HepG2 (cell line): ENCODE measurements at regions not wholly inside any gene's neighbourhood (a gene's known extent, or its start where the extent isn't known, plus 50 kb on each side); places are given as distances from the start of the nearest gene placed in this dataset.

Experiments used
- ATAC-seq: fragments of 200-7000 bp; cut with Tn5 transposase; 3 replicates; pipeline ENCODE4 v1.9.1; 2020; ENCODE audit warnings: mild to moderate bottlenecking, moderate library complexity
- BruUV-seq: library from RNA; stranded (reverse); fragments of 400-500 nt; replicated peaks from 2 replicates; lab custom pipeline; 2021; lab: Mats Ljungman, UMichigan
- CTCF ChIA-PET: fragments of 300-600 bp; formaldehyde crosslinking; extraction: SDS; loops from one replicate; lab custom pipeline; 2021; ENCODE audit warnings: low total read pairs, inconsistent platforms, low intra/inter-chr PET ratio; lab: Yijun Ruan, JAX
- POLR2A ChIA-PET: fragments of 350-600 bp; sonication (Branson Sonifier 250); formaldehyde crosslinking; loops from one replicate; lab custom pipeline; 2020; ENCODE audit warnings: antibody characterized with exemption, inconsistent platforms; lab: Yijun Ruan, JAX
- DNase-seq: peaks from one replicate; pipeline ENCODE4 v3.0.0-alpha.2; 2015; ENCODE audit warnings: low spot score
- FAIRE-seq: peaks from 3 replicates; lab custom pipeline; 2011; peaks lifted over from hg19 to GRCh38; lab: Jason Lieb, UNC
- H2AFZ ChIP-seq: one replicate; pipeline ENCODE4 v1.6.1; 2011; ENCODE audit warnings: low read length, inconsistent platforms
- H3K27ac ChIP-seq: fragments of 300-600 bp; 3 replicates; pipeline ENCODE4 v1.8.0; 2011; ENCODE audit warnings: mixed run types, mild to moderate bottlenecking, mixed read lengths, low read length, inconsistent platforms; ENCODE audit not compliant: insufficient read depth; ENCODE audit errors: extremely low read length
- H3K27me3 ChIP-seq, 2 experiments: fragments of 200-600 bp in 1 of 2; 2 replicates in 1 of 2; 3 replicates in 1 of 2; pipeline versions ENCODE4 v1.6.0 to v1.8.0; 2011; ENCODE audit warnings: low read length in 2 of 2, mild to moderate bottlenecking in 2 of 2, moderate library complexity in 2 of 2, inconsistent platforms in 1 of 2; ENCODE audit not compliant: insufficient read depth in 2 of 2, control insufficient read depth in 1 of 2
- H3K36me3 ChIP-seq, 2 experiments: fragments of 200-600 bp in 1 of 2; replicated peaks in 1 of 2; 2 replicates in 1 of 2; 3 replicates in 1 of 2; pipeline versions ENCODE4 v1.5.1 to v1.8.0; 2011; ENCODE audit warnings: low read length in 2 of 2, inconsistent platforms in 1 of 2; ENCODE audit not compliant: insufficient read depth in 2 of 2, control insufficient read depth in 1 of 2
- H3K4me1 ChIP-seq: 2 replicates; pipeline ENCODE4 v1.5.1; 2012; ENCODE audit warnings: low read length, inconsistent platforms; ENCODE audit not compliant: insufficient read depth
- H3K4me2 ChIP-seq: 2 replicates; pipeline ENCODE4 v1.6.0; 2011; ENCODE audit warnings: low read depth, low read length, inconsistent platforms
- H3K4me3 ChIP-seq, 3 experiments: fragments of 200-600 bp in 1 of 3; sonication (generic), shearing (Covaris generic) in 1 of 3; replicated peaks in 1 of 3; 2 replicates each; pipeline ENCODE4 v1.5.1; 2011 to 2016; ENCODE audit warnings: low read length in 3 of 3, inconsistent platforms in 2 of 3, low read depth in 2 of 3, mild to moderate bottlenecking in 2 of 3, control low read depth in 1 of 3, mixed read lengths in 1 of 3; ENCODE audit not compliant: insufficient read depth in 1 of 3
- H3K79me2 ChIP-seq: one replicate; pipeline ENCODE4 v1.6.1; 2011; ENCODE audit warnings: low read length, inconsistent platforms; ENCODE audit not compliant: insufficient read depth
- H3K9ac ChIP-seq: 2 replicates; pipeline ENCODE4 v1.6.0; 2011; ENCODE audit warnings: mild to moderate bottlenecking, low read depth, low read length, inconsistent platforms; ENCODE audit not compliant: insufficient read depth
- H3K9me3 ChIP-seq: 2 replicates; pipeline ENCODE4 v1.5.1; 2012; ENCODE audit warnings: mild to moderate bottlenecking, low read length
- H4K20me1 ChIP-seq: 2 replicates; pipeline ENCODE4 v1.6.0; 2011; ENCODE audit warnings: inconsistent platforms, mild to moderate bottlenecking, low read length, moderate library complexity; ENCODE audit not compliant: insufficient read depth
- CEBPG ChIP-seq: IDR thresholded peaks from 2 replicates; pipeline ENCODE4 v1.6.1; 2016
- CENPT ChIP-seq: sonication (generic); formaldehyde crosslinking; IDR thresholded peaks from 2 replicates; pipeline ENCODE4 v1.8.0; 2022; ENCODE audit warnings: low read depth, mild to moderate bottlenecking, moderate library complexity, missing genetic modification reagents
- EP300 ChIP-seq, 3 experiments: sonication (generic) in 1 of 3; formaldehyde crosslinking in 1 of 3; IDR thresholded peaks; 2 replicates each; pipeline versions ENCODE4 v1.5.1 to v1.6.1; 2011 to 2020; ENCODE audit warnings: low read depth in 2 of 3, low read length in 2 of 3, borderline replicate concordance in 1 of 3, improper control_type of control experiment in 1 of 3, mild to moderate bottlenecking in 1 of 3, missing genetic modification reagents in 1 of 3, moderate library complexity in 1 of 3
- HOXA3 ChIP-seq: sonication (generic); formaldehyde crosslinking; IDR thresholded peaks from 2 replicates; pipeline ENCODE4 v1.5.0; 2020; ENCODE audit warnings: missing genetic modification reagents
- KLF6 ChIP-seq: IDR thresholded peaks from 2 replicates; pipeline ENCODE4 v1.8.0; 2016; ENCODE audit warnings: missing biosample characterization, missing genetic modification reagents
- PPARG ChIP-seq: conservative IDR thresholded peaks from 2 replicates; pipeline ENCODE4 v1.6.1; 2016; ENCODE audit warnings: missing biosample characterization, missing genetic modification reagents
- ZFYVE20 ChIP-seq: sonication (generic); formaldehyde crosslinking; IDR thresholded peaks from 2 replicates; pipeline ENCODE4 v1.8.0; 2023; ENCODE audit warnings: low read depth, mild to moderate bottlenecking, moderate library complexity, missing genetic modification reagents, borderline replicate concordance
- ZNF34 ChIP-seq: sonication (generic); formaldehyde crosslinking; IDR thresholded peaks from 2 replicates; pipeline ENCODE4 v1.4.0; 2020; ENCODE audit warnings: mild to moderate bottlenecking, missing genetic modification reagents, borderline replicate concordance
- ZNF749 ChIP-seq: sonication (generic); formaldehyde crosslinking; IDR thresholded peaks from 2 replicates; pipeline ENCODE4 v1.8.0; 2022; ENCODE audit warnings: mild to moderate bottlenecking, missing genetic modification reagents, moderate library complexity, borderline replicate concordance
- WGBS: methylation state at CpG from one replicate; pipeline ENCODE4 v1.1.6; 2017; ENCODE audit warnings: low lambda C conversion rate; 5-methylcytosine and 5-hydroxymethylcytosine counted together
- in situ Hi-C: cut with HindIII; loops from 2 replicates; pipeline ENCODE4 v1.10.0; 2017; ENCODE audit warnings: low pct_unique_long_range_greater_than_20kb; ENCODE audit not compliant: extremely low pct_ligation_motif_present
- intact Hi-C: fragments of 100-400 bp; cut with micrococcal nuclease; formaldehyde crosslinking; loops from one replicate; pipeline ENCODE4 v1.10.0; 2022; ENCODE audit not compliant: unreplicated experiment

GRCh38 chr4:123278755-123279154, 117.8 kb upstream of the SPRY1 start:
- BruUV-seq, result no TSS peak
- FAIRE-seq (no peak), ATAC-seq (no peak), DNase-seq (no peak)
- H3K27me3 ChIP-seq, result no peaks in the 10 kb centered on the region
- no peak for TF ChIP-seq ZNF34
- TF ChIP-seq KLF6 (CRISPR knock-in tag), result no peak
- no peak for TF ChIP-seq PPARG (CRISPR knock-in tag)
- no peak for TF ChIP-seq CEBPG
- H3K9ac ChIP-seq, result no peak overlapping the region
- no peak overlapping the region for H3K27ac ChIP-seq
- 98% methylated on average over 3 of the region's 3 CpGs for WGBS
- H3K4me1 ChIP-seq, result no peaks in the 10 kb centered on the region
- no peak overlapping the region for H3K4me2 ChIP-seq
- H3K36me3 ChIP-seq, result no peaks in the 10 kb centered on the region
- no peaks in the 10 kb centered on the region for H3K9me3 ChIP-seq
- in situ Hi-C loops, result no loop called here
- no peaks in the 10 kb centered on the region for H3K79me2 ChIP-seq
- CTCF ChIA-PET, result no interaction called here
- intact Hi-C loops, result no loop called here
- H3K4me3 ChIP-seq, result no peak overlapping the region
- H2AFZ ChIP-seq, result no peak overlapping the region
- H4K20me1 ChIP-seq, result no peaks in the 10 kb centered on the region
- POLR2A ChIA-PET, result no interaction called here

- no peak for DNase-seq
- FAIRE-seq, result no peak
- H3K36me3 ChIP-seq, result no peaks in the 10 kb centered on the region
- no peak for ATAC-seq
- no peaks in the 10 kb centered on the region for H4K20me1 ChIP-seq
- intact Hi-C loops (no loop called here), in situ Hi-C loops (no loop called here)
- TF ChIP-seq ZFYVE20 (CRISPR knock-in tag), result no peak
- TF ChIP-seq EP300 (IDR thresholded peaks at IDR 0.05; ENCODE audit: low read depth in 2 of 2, low read length in 2 of 2), result no peak
- no peak for TF ChIP-seq EP300 (CRISPR knock-in tag; IDR thresholded peaks at IDR 0.05; ENCODE audit: borderline replicate concordance)
- TF ChIP-seq HOXA3 (CRISPR knock-in tag), result no peak
- no peak for TF ChIP-seq ZNF749 (CRISPR knock-in tag)
- TF ChIP-seq CENPT (CRISPR knock-in tag), result no peak
- CTCF ChIA-PET, result no interaction called here
- no peaks in the 10 kb centered on the region for H3K9me3 ChIP-seq
- H3K27me3 ChIP-seq, result no peaks in the 10 kb centered on the region
- no peak overlapping the region for H2AFZ ChIP-seq
- no peaks in the 10 kb centered on the region for H3K79me2 ChIP-seq
- H3K9ac ChIP-seq, result no peak overlapping the region
- POLR2A ChIA-PET, result no interaction called here
- no peak overlapping the region for H3K4me2 ChIP-seq
- no peak overlapping the region for H3K4me3 ChIP-seq
- no peak overlapping the region for H3K27ac ChIP-seq
- no TSS peak for BruUV-seq
- WGBS, result 100% methylated on average over 3 of the region's 3 CpGs
- no peaks in the 10 kb centered on the region for H3K4me1 ChIP-seq
Measured at GRCh38 chr4:123283371-123283895, 113.2 kb upstream of the SPRY1 start.
